ENCODE measurements at regions not wholly inside any gene's neighbourhood (a gene's known extent, or its start where the extent isn't known, plus 50 kb on each side); places are given as distances from the start of the nearest gene placed in this dataset.

GRCh38 chr12:65565601-65566560, 258.4 kb upstream of the HMGA2 start (continued):
- TF ChIP-seq SETDB1 (IDR thresholded peaks at IDR 0.05; ENCODE audit: low read length) (no peak), HDAC3 (IDR thresholded peaks at IDR 0.05; ENCODE audit: borderline replicate concordance, partially characterized antibody) (no peak), CLOCK (CRISPR knock-in tag; IDR thresholded peaks at IDR 0.05; ENCODE audit: borderline replicate concordance) (no peak), KDM1A (IDR thresholded peaks at IDR 0.05) (peak; percentile 75 to 79), ZNF449 (CRISPR knock-in tag; IDR thresholded peaks at IDR 0.05) (no peak), MAFG (tag; conservative IDR thresholded peaks at IDR 0.05) (peak; percentile 85), MCM3 (IDR thresholded peaks at IDR 0.05) (no peak), ZNF79 (CRISPR knock-in tag; IDR thresholded peaks at IDR 0.05; ENCODE audit: low read depth) (no peak)
